B cell (primary cell): ENCODE measurements at regions not wholly inside any gene's neighbourhood (a gene's known extent, or its start where the extent isn't known, plus 50 kb on each side); places are given as distances from the start of the nearest gene placed in this dataset.

Source experiments
- ATAC-seq: fragments of 200-7000 bp; cut with Tn5 transposase; one replicate; pipeline ENCODE4 v1.10.0; 2021; ENCODE audit warnings: low read depth, mild to moderate bottlenecking, moderate number of reproducible peaks, moderate library complexity
- CTCF ChIA-PET: fragments of 350-600 bp; sonication (Branson Sonifier 250); formaldehyde crosslinking; loops from one replicate; lab custom pipeline; 2021; ENCODE audit warnings: antibody characterized with exemption, inconsistent platforms; lab: Charles Lee
- POLR2A ChIA-PET: fragments of 350-600 bp; sonication (Branson Sonifier 250); formaldehyde crosslinking; loops from one replicate; lab custom pipeline; 2021; ENCODE audit warnings: antibody characterized with exemption; lab: Charles Lee
- DNase-seq: peaks from one replicate; pipeline ENCODE4 v3.0.0; 2013
- H2AFZ ChIP-seq: 2 replicates; pipeline ENCODE4 v1.6.1; 2012; ENCODE audit warnings: mild to moderate bottlenecking, low read depth, low read length; ENCODE audit not compliant: insufficient read depth, poor library complexity, severe bottlenecking
- H3K27ac ChIP-seq, 2 donors: 1 replicate in 1 of 2; 2 replicates in 1 of 2; pipeline ENCODE4 v1.5.1; 2012 to 2013; ENCODE audit warnings: low read length in 2 of 2, mild to moderate bottlenecking in 2 of 2, moderate library complexity in 1 of 2
- H3K27me3 ChIP-seq, 4 experiments: fragments of 200-600 bp in 1 of 4; sonication (generic) in 1 of 4; replicated peaks in 1 of 4; 1 replicate in 2 of 4; 2 replicates in 2 of 4; pipeline versions ENCODE4 v1.6.1 to v1.7.0; 2013 to 2016; ENCODE audit warnings: low read length in 3 of 4, mild to moderate bottlenecking in 2 of 4, mixed read lengths in 1 of 4, moderate library complexity in 1 of 4; ENCODE audit not compliant: insufficient read depth in 4 of 4, control insufficient read depth in 3 of 4; ENCODE audit errors: control extremely low read depth in 1 of 4
- H3K36me3 ChIP-seq, 2 experiments: replicated peaks in 1 of 2; 1 replicate in 1 of 2; 2 replicates in 1 of 2; pipeline versions ENCODE4 v1.6.1 to v1.7.1; 2013; ENCODE audit warnings: low read length in 1 of 2; ENCODE audit not compliant: insufficient read depth in 2 of 2, control insufficient read depth in 1 of 2; ENCODE audit errors: control extremely low read depth in 1 of 2, extremely low read depth in 1 of 2
- H3K4me1 ChIP-seq, 2 donors: fragments of 200-600 bp in 1 of 2; sonication (generic) in 1 of 2; 1 replicate in 1 of 2; 2 replicates in 1 of 2; pipeline versions ENCODE4 v1.5.1 to v1.6.1; 2013 to 2017; ENCODE audit warnings: low read length in 2 of 2; ENCODE audit not compliant: control insufficient read depth in 2 of 2, insufficient read depth in 2 of 2
- H3K4me2 ChIP-seq: replicated peaks from 2 replicates; pipeline ENCODE3; 2012; ENCODE audit warnings: mild to moderate bottlenecking, low read depth, low read length; ENCODE audit not compliant: poor library complexity, severe bottlenecking
- H3K4me3 ChIP-seq, 5 experiments: fragments of 200-600 bp in 1 of 5; sonication (generic) in 1 of 5; 1 replicate in 3 of 5; 2 replicates in 2 of 5; pipeline versions ENCODE4 v1.5.1 to v1.7.0; 2011 to 2016; ENCODE audit warnings: low read length in 4 of 5, mild to moderate bottlenecking in 4 of 5, low read depth in 2 of 5, control low read depth in 1 of 5, moderate library complexity in 1 of 5; ENCODE audit not compliant: insufficient read depth in 1 of 5; ENCODE audit errors: control extremely low read depth in 1 of 5, extremely low read depth in 1 of 5
- H3K79me2 ChIP-seq: fragments of 200-600 bp; sonication (generic); one replicate; pipeline ENCODE4 v1.6.0; 2016; ENCODE audit warnings: low read length; ENCODE audit not compliant: control insufficient read depth, insufficient read depth
- H3K9ac ChIP-seq: fragments of 200-600 bp; sonication (generic); 2 replicates; pipeline ENCODE4 v1.6.1; 2017; ENCODE audit warnings: mild to moderate bottlenecking, low read length, moderate library complexity
- H3K9me3 ChIP-seq, 3 donors: one replicate each; pipeline versions ENCODE4 v1.6.1 to v1.7.1; 2013; ENCODE audit warnings: low read length in 2 of 3; ENCODE audit not compliant: control insufficient read depth in 2 of 3, insufficient read depth in 1 of 3; ENCODE audit errors: control extremely low read depth in 1 of 3
- H4K20me1 ChIP-seq: 2 replicates; pipeline ENCODE4 v1.6.0; 2012; ENCODE audit warnings: mild to moderate bottlenecking, low read length; ENCODE audit not compliant: insufficient read depth, control insufficient read depth, poor library complexity, severe bottlenecking
- H3K27ac Mint-ChIP-seq: one replicate; pipeline ENCODE4 v1.8.0; 2021; ENCODE audit warnings: mixed read lengths
- H3K27me3 Mint-ChIP-seq: one replicate; pipeline ENCODE4 v1.8.0; 2021; ENCODE audit warnings: mixed read lengths
- H3K4me1 Mint-ChIP-seq: one replicate; pipeline ENCODE4 v1.8.0; 2021; ENCODE audit warnings: mixed read lengths
- H3K4me3 Mint-ChIP-seq: one replicate; pipeline ENCODE4 v1.8.0; 2021; ENCODE audit warnings: mixed read lengths
- H3K9me3 Mint-ChIP-seq: one replicate; pipeline ENCODE4 v1.8.0; 2022; ENCODE audit warnings: mixed read lengths; ENCODE audit not compliant: insufficient read depth
- EZH2 ChIP-seq: IDR thresholded peaks from 2 replicates; pipeline ENCODE4 v1.6.1; 2012; ENCODE audit warnings: borderline replicate concordance, low read depth, mild to moderate bottlenecking, moderate library complexity, low read length; ENCODE audit not compliant: insufficient read depth, poor library complexity, severe bottlenecking
- WGBS: methylation state at CpG from one replicate; pipeline ENCODE4 v1.1.5; 2013; ENCODE audit warnings: missing lambda C conversion rate; ENCODE audit not compliant: insufficient coverage; 5-methylcytosine and 5-hydroxymethylcytosine counted together
- intact Hi-C: fragments of 100-400 bp; cut with micrococcal nuclease; formaldehyde crosslinking; loops from one replicate; pipeline ENCODE4 v1.10.0; 2022
- TF ChIP-seq, protein P1 (sequence below): fragments of 200-600 bp; IDR thresholded peaks from one replicate; pipeline ENCODE4 v1.8.0; 2022; ENCODE audit warnings: antibody characterized with exemption, mild to moderate bottlenecking

- Histone ChIP-seq H3K27ac (no peak overlapping the region), H3K36me3 (no peaks in the 10 kb centered on the region), H3K27me3 (no peaks in the 10 kb centered on the region), H3K9me3 (peaks cover 0 to 3% (median 0%) of the 10 kb centered on the region in 3 donors), H3K4me2 (no peak overlapping the region), H3K79me2 (no peaks in the 10 kb centered on the region), H4K20me1 (no peaks in the 10 kb centered on the region), H2AFZ (no peak overlapping the region), H3K9ac (no peak overlapping the region), H3K4me1 (no peaks in the 10 kb centered on the region), H3K4me3 (no peak overlapping the region)
- H3K4me1 Mint-ChIP-seq = no peaks in the 10 kb centered on the region
- H3K4me3 Mint-ChIP-seq = no peak overlapping the region
- DNase-seq (no peak), ATAC-seq (no peak)
- no peaks in the 10 kb centered on the region for H3K9me3 Mint-ChIP-seq
- ChIA-PET POLR2A (no interaction called here), CTCF (no interaction called here)
- no peaks in the 10 kb centered on the region for H3K27me3 Mint-ChIP-seq
- WGBS = no CpG with 5 or more reads among the region's 1 CpG
- intact Hi-C loops = no loop called here
- no peak overlapping the region for H3K27ac Mint-ChIP-seq
- no peak for TF ChIP-seq EZH2
- TF ChIP-seq, protein P1, sequence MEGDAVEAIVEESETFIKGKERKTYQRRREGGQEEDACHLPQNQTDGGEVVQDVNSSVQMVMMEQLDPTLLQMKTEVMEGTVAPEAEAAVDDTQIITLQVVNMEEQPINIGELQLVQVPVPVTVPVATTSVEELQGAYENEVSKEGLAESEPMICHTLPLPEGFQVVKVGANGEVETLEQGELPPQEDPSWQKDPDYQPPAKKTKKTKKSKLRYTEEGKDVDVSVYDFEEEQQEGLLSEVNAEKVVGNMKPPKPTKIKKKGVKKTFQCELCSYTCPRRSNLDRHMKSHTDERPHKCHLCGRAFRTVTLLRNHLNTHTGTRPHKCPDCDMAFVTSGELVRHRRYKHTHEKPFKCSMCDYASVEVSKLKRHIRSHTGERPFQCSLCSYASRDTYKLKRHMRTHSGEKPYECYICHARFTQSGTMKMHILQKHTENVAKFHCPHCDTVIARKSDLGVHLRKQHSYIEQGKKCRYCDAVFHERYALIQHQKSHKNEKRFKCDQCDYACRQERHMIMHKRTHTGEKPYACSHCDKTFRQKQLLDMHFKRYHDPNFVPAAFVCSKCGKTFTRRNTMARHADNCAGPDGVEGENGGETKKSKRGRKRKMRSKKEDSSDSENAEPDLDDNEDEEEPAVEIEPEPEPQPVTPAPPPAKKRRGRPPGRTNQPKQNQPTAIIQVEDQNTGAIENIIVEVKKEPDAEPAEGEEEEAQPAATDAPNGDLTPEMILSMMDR = no peak
Measured at GRCh38 chr3:176078906-176079305, 1118.4 kb downstream of the TBL1XR1 start.

DNA sequence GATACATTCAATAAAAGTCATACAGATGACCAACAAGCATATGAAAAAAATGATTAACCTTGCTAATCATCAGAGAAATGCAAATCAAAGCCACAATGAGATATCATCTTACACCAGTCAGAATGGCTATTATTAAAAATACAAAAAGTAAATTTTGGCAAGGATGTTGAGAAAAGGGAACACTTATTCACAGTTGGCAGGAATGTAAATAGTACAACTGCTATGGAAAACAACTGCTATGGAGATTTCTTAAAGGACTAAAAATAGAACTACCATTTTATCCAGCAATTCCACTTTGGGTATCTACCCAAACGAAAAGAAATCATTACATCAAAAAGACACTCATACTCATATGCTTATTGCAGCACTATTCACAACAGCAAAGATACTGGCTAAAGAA is 1121.8 kb downstream of the TBL1XR1 start:
- ChIA-PET CTCF (no interaction called here), POLR2A (no interaction called here)
- H3K9ac ChIP-seq = no peak overlapping the region
- no CpG with 5 or more reads among the region's 1 CpG for WGBS
- DNase-seq (no peak), ATAC-seq (no peak)
- no peak overlapping the region for H2AFZ ChIP-seq
- no peaks in the 10 kb centered on the region for H3K79me2 ChIP-seq
- no peaks in the 10 kb centered on the region for H3K36me3 ChIP-seq
- H4K20me1 ChIP-seq = no peaks in the 10 kb centered on the region
- TF ChIP-seq EZH2 = no peak
- TF ChIP-seq, protein P1 = no peak
- Mint-ChIP-seq H3K4me1 (no peaks in the 10 kb centered on the region), H3K4me3 (no peak overlapping the region), H3K27me3 (no peaks in the 10 kb centered on the region), H3K9me3 (no peaks in the 10 kb centered on the region), H3K27ac (no peak overlapping the region)
- H3K27ac ChIP-seq = no peak overlapping the region
- intact Hi-C loops = no loop called here
- H3K9me3 ChIP-seq = peaks cover 0 to 2% (median 0%) of the 10 kb centered on the region in 3 donors
- no peak overlapping the region for H3K4me3 ChIP-seq
- H3K4me1 ChIP-seq = no peaks in the 10 kb centered on the region
- H3K27me3 ChIP-seq = no peaks in the 10 kb centered on the region
- H3K4me2 ChIP-seq = no peak overlapping the region
